Upper lobe of left lung (tissue), 4 donors: ENCODE measurements at regions not wholly inside any gene's neighbourhood (a gene's known extent, or its start where the extent isn't known, plus 50 kb on each side); places are given as distances from the start of the nearest gene placed in this dataset.

Experiments used
- EP300 ChIP-seq, 4 donors: sonication (generic); formaldehyde crosslinking; IDR thresholded peaks; one replicate each; pipeline ENCODE4 v1.5.1; 2017; ENCODE audit warnings: antibody characterized with exemption in 4 of 4, control low read depth in 2 of 4
- TF ChIP-seq, protein P1 (sequence below), 6 experiments: fragments of 450-650 bp in 4 of 6; fragments of 200-600 bp in 2 of 6; sonication (generic) in 2 of 6; IDR thresholded peaks; one replicate each; pipeline ENCODE4 v1.5.1; 2016 to 2019; ENCODE audit warnings: antibody characterized with exemption in 6 of 6

DNA sequence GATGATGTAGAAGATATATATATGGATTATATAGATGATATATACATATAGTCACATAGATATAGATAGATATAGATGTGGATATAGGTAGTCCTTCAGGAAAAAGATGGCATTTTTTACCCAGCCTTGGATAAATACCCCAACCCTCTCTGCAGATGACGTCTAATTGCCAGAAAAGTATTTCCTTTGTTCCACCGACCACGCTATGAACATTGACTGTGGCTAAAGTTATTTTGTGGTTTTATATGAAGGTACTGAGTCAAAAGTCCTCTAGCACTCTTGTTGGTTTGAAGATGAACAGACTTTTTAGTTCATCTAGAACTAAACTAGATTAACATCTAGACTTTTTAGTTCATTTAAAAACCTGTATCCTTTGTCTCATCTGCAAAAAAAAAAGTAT, 207.7 kb downstream of the PLOD2 start:
- TF ChIP-seq, protein P1, sequence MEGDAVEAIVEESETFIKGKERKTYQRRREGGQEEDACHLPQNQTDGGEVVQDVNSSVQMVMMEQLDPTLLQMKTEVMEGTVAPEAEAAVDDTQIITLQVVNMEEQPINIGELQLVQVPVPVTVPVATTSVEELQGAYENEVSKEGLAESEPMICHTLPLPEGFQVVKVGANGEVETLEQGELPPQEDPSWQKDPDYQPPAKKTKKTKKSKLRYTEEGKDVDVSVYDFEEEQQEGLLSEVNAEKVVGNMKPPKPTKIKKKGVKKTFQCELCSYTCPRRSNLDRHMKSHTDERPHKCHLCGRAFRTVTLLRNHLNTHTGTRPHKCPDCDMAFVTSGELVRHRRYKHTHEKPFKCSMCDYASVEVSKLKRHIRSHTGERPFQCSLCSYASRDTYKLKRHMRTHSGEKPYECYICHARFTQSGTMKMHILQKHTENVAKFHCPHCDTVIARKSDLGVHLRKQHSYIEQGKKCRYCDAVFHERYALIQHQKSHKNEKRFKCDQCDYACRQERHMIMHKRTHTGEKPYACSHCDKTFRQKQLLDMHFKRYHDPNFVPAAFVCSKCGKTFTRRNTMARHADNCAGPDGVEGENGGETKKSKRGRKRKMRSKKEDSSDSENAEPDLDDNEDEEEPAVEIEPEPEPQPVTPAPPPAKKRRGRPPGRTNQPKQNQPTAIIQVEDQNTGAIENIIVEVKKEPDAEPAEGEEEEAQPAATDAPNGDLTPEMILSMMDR (IDR thresholded peaks at IDR 0.05), result no peak
- no peak for TF ChIP-seq EP300 (IDR thresholded peaks at IDR 0.05)
